ENCODE measurements at regions not wholly inside any gene's neighbourhood (a gene's known extent, or its start where the extent isn't known, plus 50 kb on each side); places are given as distances from the start of the nearest gene placed in this dataset.

GRCh38 chr2:51448911-51449310, 417.0 kb upstream of the NRXN1 start:
- H3K4me3 ChIP-seq (ENCODE audit: control insufficient read depth in 1 of 7, extremely low read depth in 1 of 7, insufficient read depth in 4 of 7, low read depth in 2 of 7, low read length in 6 of 7): no peak overlapping the region
- DNase-seq: no peak
- CTCF ChIA-PET: no interaction called here
- POLR2A ChIA-PET: no interaction called here
- no peaks in the 10 kb centered on the region for H3K4me1 ChIP-seq (ENCODE audit: control extremely low read depth in 1 of 4, control insufficient read depth in 4 of 4, insufficient read depth in 4 of 4, low read length in 3 of 4)
- H3K9me3 ChIP-seq (ENCODE audit: control extremely low read depth in 1 of 5, control insufficient read depth in 4 of 5, insufficient read depth in 2 of 5, low read depth in 1 of 5, low read length in 4 of 5): peaks cover 0 to 3% (median 0%) of the 10 kb centered on the region in 5 experiments
- H3K27me3 ChIP-seq (replicated peaks in 2 of 5; ENCODE audit: control insufficient read depth in 4 of 5, insufficient read depth in 5 of 5, low read length in 4 of 5): no peaks in the 10 kb centered on the region
- no peaks in the 10 kb centered on the region for H3K36me3 ChIP-seq (ENCODE audit: control insufficient read depth in 4 of 4, insufficient read depth in 4 of 4, low read length in 3 of 4)
- no peak overlapping the region for H3K27ac ChIP-seq (ENCODE audit: insufficient read depth in 1 of 2, low read depth in 1 of 2, low read length in 2 of 2, poor library complexity in 1 of 2, severe bottlenecking in 2 of 2)

GRCh38 chr2:51441786-51442185, 409.9 kb upstream of the NRXN1 start:
- Histone ChIP-seq H3K4me1 (ENCODE audit: control extremely low read depth in 1 of 4, control insufficient read depth in 4 of 4, insufficient read depth in 4 of 4, low read length in 3 of 4) (no peaks in the 10 kb centered on the region), H3K27ac (ENCODE audit: insufficient read depth in 1 of 2, low read depth in 1 of 2, low read length in 2 of 2, poor library complexity in 1 of 2, severe bottlenecking in 2 of 2) (no peak overlapping the region), H3K4me3 (ENCODE audit: control insufficient read depth in 1 of 7, extremely low read depth in 1 of 7, insufficient read depth in 4 of 7, low read depth in 2 of 7, low read length in 6 of 7) (no peak overlapping the region), H3K36me3 (ENCODE audit: control insufficient read depth in 4 of 4, insufficient read depth in 4 of 4, low read length in 3 of 4) (no peaks in the 10 kb centered on the region), H3K27me3 (replicated peaks in 2 of 5; ENCODE audit: control insufficient read depth in 4 of 5, insufficient read depth in 5 of 5, low read length in 4 of 5) (no peaks in the 10 kb centered on the region), H3K9me3 (ENCODE audit: control extremely low read depth in 1 of 5, control insufficient read depth in 4 of 5, insufficient read depth in 2 of 5, low read depth in 1 of 5, low read length in 4 of 5) (no peaks in the 10 kb centered on the region)
- DNase-seq: no peak
- 90% methylated on average over 3 of the region's 8 CpGs for WGBS (ENCODE audit: insufficient coverage)
- POLR2A ChIA-PET: no interaction called here
- CTCF ChIA-PET: no interaction called here

GRCh38 chr2:51424418-51424817, 392.5 kb upstream of the NRXN1 start:
- H3K36me3 ChIP-seq (ENCODE audit: control insufficient read depth in 4 of 4, insufficient read depth in 4 of 4, low read length in 3 of 4): no peaks in the 10 kb centered on the region
- H3K27ac ChIP-seq (ENCODE audit: insufficient read depth in 1 of 2, low read depth in 1 of 2, low read length in 2 of 2, poor library complexity in 1 of 2, severe bottlenecking in 2 of 2): no peak overlapping the region
- H3K4me3 ChIP-seq (ENCODE audit: control insufficient read depth in 1 of 7, extremely low read depth in 1 of 7, insufficient read depth in 4 of 7, low read depth in 2 of 7, low read length in 6 of 7): no peak overlapping the region
- WGBS (ENCODE audit: insufficient coverage): 83% methylated on average over 2 of the region's 2 CpGs
- DNase-seq: no peak
- ChIA-PET POLR2A (no interaction called here), CTCF (no interaction called here)
- no peaks in the 10 kb centered on the region for H3K27me3 ChIP-seq (replicated peaks in 2 of 5; ENCODE audit: control insufficient read depth in 4 of 5, insufficient read depth in 5 of 5, low read length in 4 of 5)
- H3K9me3 ChIP-seq (ENCODE audit: control extremely low read depth in 1 of 5, control insufficient read depth in 4 of 5, insufficient read depth in 2 of 5, low read depth in 1 of 5, low read length in 4 of 5): peaks cover 0 to 10% (median 5%) of the 10 kb centered on the region in 5 experiments
- no peaks in the 10 kb centered on the region for H3K4me1 ChIP-seq (ENCODE audit: control extremely low read depth in 1 of 4, control insufficient read depth in 4 of 4, insufficient read depth in 4 of 4, low read length in 3 of 4)

- 80% methylated on average over 1 of the region's 3 CpGs for WGBS (ENCODE audit: insufficient coverage)
- Histone ChIP-seq H3K9me3 (ENCODE audit: control extremely low read depth in 1 of 5, control insufficient read depth in 4 of 5, insufficient read depth in 2 of 5, low read depth in 1 of 5, low read length in 4 of 5) (peaks cover 0 to 7% (median 5%) of the 10 kb centered on the region in 5 experiments), H3K27me3 (replicated peaks in 2 of 5; ENCODE audit: control insufficient read depth in 4 of 5, insufficient read depth in 5 of 5, low read length in 4 of 5) (no peaks in the 10 kb centered on the region), H3K27ac (ENCODE audit: insufficient read depth in 1 of 2, low read depth in 1 of 2, low read length in 2 of 2, poor library complexity in 1 of 2, severe bottlenecking in 2 of 2) (no peak overlapping the region), H3K4me1 (ENCODE audit: control extremely low read depth in 1 of 4, control insufficient read depth in 4 of 4, insufficient read depth in 4 of 4, low read length in 3 of 4) (no peaks in the 10 kb centered on the region), H3K36me3 (ENCODE audit: control insufficient read depth in 4 of 4, insufficient read depth in 4 of 4, low read length in 3 of 4) (no peaks in the 10 kb centered on the region), H3K4me3 (ENCODE audit: control insufficient read depth in 1 of 7, extremely low read depth in 1 of 7, insufficient read depth in 4 of 7, low read depth in 2 of 7, low read length in 6 of 7) (no peak overlapping the region)
- DNase-seq: no peak
- POLR2A ChIA-PET: no interaction called here
- CTCF ChIA-PET: no interaction called here
Observed at GRCh38 chr2:51420511-51420910, 388.6 kb upstream of the NRXN1 start.

GRCh38 chr2:51413726-51414125, 381.8 kb upstream of the NRXN1 start:
- ChIA-PET POLR2A (no interaction called here), CTCF (no interaction called here)
- WGBS (ENCODE audit: insufficient coverage): no CpG with 5 or more reads among the region's 1 CpG
- no peaks in the 10 kb centered on the region for H3K27me3 ChIP-seq (replicated peaks in 2 of 5; ENCODE audit: control insufficient read depth in 4 of 5, insufficient read depth in 5 of 5, low read length in 4 of 5)
- H3K36me3 ChIP-seq (ENCODE audit: control insufficient read depth in 4 of 4, insufficient read depth in 4 of 4, low read length in 3 of 4): no peaks in the 10 kb centered on the region
- DNase-seq: no peak
- H3K27ac ChIP-seq (ENCODE audit: insufficient read depth in 1 of 2, low read depth in 1 of 2, low read length in 2 of 2, poor library complexity in 1 of 2, severe bottlenecking in 2 of 2): no peak overlapping the region
- H3K9me3 ChIP-seq (ENCODE audit: control extremely low read depth in 1 of 5, control insufficient read depth in 4 of 5, insufficient read depth in 2 of 5, low read depth in 1 of 5, low read length in 4 of 5): no peaks in the 10 kb centered on the region
- no peaks in the 10 kb centered on the region for H3K4me1 ChIP-seq (ENCODE audit: control extremely low read depth in 1 of 4, control insufficient read depth in 4 of 4, insufficient read depth in 4 of 4, low read length in 3 of 4)
- H3K4me3 ChIP-seq (ENCODE audit: control insufficient read depth in 1 of 7, extremely low read depth in 1 of 7, insufficient read depth in 4 of 7, low read depth in 2 of 7, low read length in 6 of 7): no peak overlapping the region

GRCh38 chr2:51410331-51410730, 378.4 kb upstream of the NRXN1 start:
- no peak for DNase-seq
- Histone ChIP-seq H3K36me3 (ENCODE audit: control insufficient read depth in 4 of 4, insufficient read depth in 4 of 4, low read length in 3 of 4) (no peaks in the 10 kb centered on the region), H3K4me1 (ENCODE audit: control extremely low read depth in 1 of 4, control insufficient read depth in 4 of 4, insufficient read depth in 4 of 4, low read length in 3 of 4) (no peaks in the 10 kb centered on the region), H3K27ac (ENCODE audit: insufficient read depth in 1 of 2, low read depth in 1 of 2, low read length in 2 of 2, poor library complexity in 1 of 2, severe bottlenecking in 2 of 2) (no peak overlapping the region), H3K4me3 (ENCODE audit: control insufficient read depth in 1 of 7, extremely low read depth in 1 of 7, insufficient read depth in 4 of 7, low read depth in 2 of 7, low read length in 6 of 7) (no peak overlapping the region), H3K27me3 (replicated peaks in 2 of 5; ENCODE audit: control insufficient read depth in 4 of 5, insufficient read depth in 5 of 5, low read length in 4 of 5) (no peaks in the 10 kb centered on the region), H3K9me3 (ENCODE audit: control extremely low read depth in 1 of 5, control insufficient read depth in 4 of 5, insufficient read depth in 2 of 5, low read depth in 1 of 5, low read length in 4 of 5) (no peaks in the 10 kb centered on the region)
- ChIA-PET POLR2A (no interaction called here), CTCF (no interaction called here)
- WGBS (ENCODE audit: insufficient coverage): no CpG with 5 or more reads among the region's 3 CpGs

GRCh38 chr2:51409920-51410319, 378.0 kb upstream of the NRXN1 start:
- no CpG with 5 or more reads among the region's 1 CpG for WGBS (ENCODE audit: insufficient coverage)
- Histone ChIP-seq H3K9me3 (ENCODE audit: control extremely low read depth in 1 of 5, control insufficient read depth in 4 of 5, insufficient read depth in 2 of 5, low read depth in 1 of 5, low read length in 4 of 5) (no peaks in the 10 kb centered on the region), H3K4me1 (ENCODE audit: control extremely low read depth in 1 of 4, control insufficient read depth in 4 of 4, insufficient read depth in 4 of 4, low read length in 3 of 4) (no peaks in the 10 kb centered on the region), H3K36me3 (ENCODE audit: control insufficient read depth in 4 of 4, insufficient read depth in 4 of 4, low read length in 3 of 4) (no peaks in the 10 kb centered on the region), H3K27me3 (replicated peaks in 2 of 5; ENCODE audit: control insufficient read depth in 4 of 5, insufficient read depth in 5 of 5, low read length in 4 of 5) (no peaks in the 10 kb centered on the region), H3K27ac (ENCODE audit: insufficient read depth in 1 of 2, low read depth in 1 of 2, low read length in 2 of 2, poor library complexity in 1 of 2, severe bottlenecking in 2 of 2) (no peak overlapping the region), H3K4me3 (ENCODE audit: control insufficient read depth in 1 of 7, extremely low read depth in 1 of 7, insufficient read depth in 4 of 7, low read depth in 2 of 7, low read length in 6 of 7) (no peak overlapping the region)
- CTCF ChIA-PET: no interaction called here
- POLR2A ChIA-PET: no interaction called here
- DNase-seq: no peak

GRCh38 chr2:51404226-51404625, 372.3 kb upstream of the NRXN1 start:
- H3K27me3 ChIP-seq (replicated peaks in 2 of 5; ENCODE audit: control insufficient read depth in 4 of 5, insufficient read depth in 5 of 5, low read length in 4 of 5): no peaks in the 10 kb centered on the region
- no peak overlapping the region for H3K4me3 ChIP-seq (ENCODE audit: control insufficient read depth in 1 of 7, extremely low read depth in 1 of 7, insufficient read depth in 4 of 7, low read depth in 2 of 7, low read length in 6 of 7)
- no peaks in the 10 kb centered on the region for H3K9me3 ChIP-seq (ENCODE audit: control extremely low read depth in 1 of 5, control insufficient read depth in 4 of 5, insufficient read depth in 2 of 5, low read depth in 1 of 5, low read length in 4 of 5)
- no peak overlapping the region for H3K27ac ChIP-seq (ENCODE audit: insufficient read depth in 1 of 2, low read depth in 1 of 2, low read length in 2 of 2, poor library complexity in 1 of 2, severe bottlenecking in 2 of 2)
- DNase-seq: no peak
- 95% methylated on average over 2 of the region's 3 CpGs for WGBS (ENCODE audit: insufficient coverage)
- no peaks in the 10 kb centered on the region for H3K36me3 ChIP-seq (ENCODE audit: control insufficient read depth in 4 of 4, insufficient read depth in 4 of 4, low read length in 3 of 4)
- POLR2A ChIA-PET: no interaction called here
- H3K4me1 ChIP-seq (ENCODE audit: control extremely low read depth in 1 of 4, control insufficient read depth in 4 of 4, insufficient read depth in 4 of 4, low read length in 3 of 4): no peaks in the 10 kb centered on the region
- CTCF ChIA-PET: no interaction called here

All from common myeloid progenitor, CD34-positive (primary cell).